ENCODE measurements at regions not wholly inside any gene's neighbourhood (a gene's known extent, or its start where the extent isn't known, plus 50 kb on each side); places are given as distances from the start of the nearest gene placed in this dataset.
"Not testable (repeated sequence)": the region's sequence is repeated elsewhere in the genome, so short reads cannot be mapped to it uniquely, and the experiment has no call there.

DNA sequence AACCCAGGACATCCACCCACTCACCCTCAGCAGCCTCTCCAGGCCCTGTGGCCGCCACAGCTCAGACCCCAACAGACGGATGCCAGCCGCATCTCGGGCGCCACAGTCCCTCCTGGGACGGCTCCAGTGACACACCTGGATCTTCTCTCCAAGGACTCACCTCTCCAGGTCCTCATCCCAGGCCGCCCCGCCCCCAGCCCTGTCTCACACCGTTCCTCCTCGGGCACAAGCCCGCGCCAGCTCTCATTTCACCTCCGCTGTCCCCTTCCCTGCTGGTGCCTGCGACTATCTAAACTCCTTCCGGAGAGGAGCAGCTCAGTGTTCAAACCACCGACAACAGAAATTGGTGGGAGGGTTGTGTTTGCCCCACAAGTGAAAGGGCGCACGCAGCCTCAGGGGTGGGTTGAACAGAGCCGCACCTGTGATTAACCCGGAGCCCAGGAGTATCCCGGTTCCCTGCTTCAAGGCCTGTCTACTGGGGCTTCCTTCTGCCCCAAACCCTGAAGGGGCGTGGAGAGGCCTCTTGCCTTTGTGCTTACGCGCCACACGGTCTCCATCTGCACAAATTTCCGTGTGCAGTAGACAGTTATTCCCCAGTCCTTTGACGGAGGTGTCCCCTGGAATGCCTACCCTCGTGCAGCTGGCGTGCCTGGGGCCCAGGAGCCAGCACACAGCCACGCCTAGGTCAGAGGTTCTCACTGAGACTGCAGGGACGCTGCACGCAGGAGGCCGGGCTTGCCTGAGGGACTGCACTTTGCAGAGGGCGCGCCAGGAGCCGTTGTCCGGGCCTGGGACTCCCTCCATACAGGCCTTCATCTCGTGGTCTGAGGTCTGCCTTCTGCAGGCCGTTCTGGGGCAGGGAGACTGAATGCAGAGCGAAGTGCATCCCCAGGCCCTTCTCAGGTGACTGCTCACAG lies 232.7 kb downstream of the DLL1 start:
- DNase-seq, result no peak

DNA sequence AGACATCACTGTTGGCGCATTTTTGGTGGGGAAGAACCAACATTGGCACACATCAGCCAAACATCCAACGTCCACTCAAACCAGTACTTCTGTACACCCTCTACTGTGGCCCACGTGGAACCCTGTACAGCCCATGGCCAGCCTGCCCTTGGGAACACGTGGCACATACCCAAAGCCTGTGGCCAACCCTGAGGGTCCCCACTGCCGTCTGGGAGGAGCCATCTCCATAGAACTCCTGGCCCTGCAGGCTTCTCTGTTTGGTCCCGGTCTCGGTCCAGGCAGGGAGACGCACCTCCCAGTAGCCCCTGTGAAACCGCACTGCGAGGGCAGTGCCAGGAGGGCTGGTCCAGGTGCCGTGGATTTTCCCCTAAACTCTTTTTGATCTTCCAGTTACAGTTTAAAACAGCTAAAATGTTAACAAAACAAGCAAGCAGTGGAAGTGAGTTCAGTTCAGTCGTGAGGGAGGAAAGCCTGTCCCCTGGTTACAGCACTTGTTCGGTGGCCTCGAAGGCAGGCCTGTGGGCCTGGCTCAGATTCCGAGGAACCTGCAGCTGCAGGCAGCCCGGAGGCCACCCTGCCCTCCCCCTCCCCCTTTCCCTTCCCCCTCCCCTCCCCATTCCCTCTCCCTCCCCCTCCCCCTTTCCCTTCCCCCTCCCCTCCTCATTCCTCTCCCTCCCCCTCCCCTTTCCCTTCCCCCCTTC lies 233.7 kb downstream of the DLL1 start:
- no peak for DNase-seq

DNA sequence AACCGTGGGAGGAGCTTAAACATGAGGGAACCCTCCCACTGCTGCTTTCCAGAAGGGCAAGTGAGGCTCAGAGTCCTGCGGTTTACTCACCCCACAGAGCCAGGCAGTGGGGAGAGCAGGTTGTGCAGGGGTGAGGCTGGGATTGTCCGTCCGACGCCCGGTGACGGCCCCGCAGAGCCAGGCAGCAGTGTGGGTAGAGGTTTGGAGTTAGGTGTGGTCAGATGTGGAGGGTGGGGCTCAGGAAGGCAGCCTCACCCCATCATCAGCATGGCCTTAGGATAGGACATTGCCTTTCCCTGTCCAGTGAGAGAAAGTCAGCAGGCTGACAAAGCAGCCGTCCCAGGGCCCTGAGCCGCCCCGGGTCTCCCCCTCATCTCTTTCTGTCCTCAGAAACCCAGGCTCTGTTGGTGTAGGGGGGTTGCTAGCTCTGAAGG lies 234.6 kb downstream of the DLL1 start:
- no peak for DNase-seq

DNA sequence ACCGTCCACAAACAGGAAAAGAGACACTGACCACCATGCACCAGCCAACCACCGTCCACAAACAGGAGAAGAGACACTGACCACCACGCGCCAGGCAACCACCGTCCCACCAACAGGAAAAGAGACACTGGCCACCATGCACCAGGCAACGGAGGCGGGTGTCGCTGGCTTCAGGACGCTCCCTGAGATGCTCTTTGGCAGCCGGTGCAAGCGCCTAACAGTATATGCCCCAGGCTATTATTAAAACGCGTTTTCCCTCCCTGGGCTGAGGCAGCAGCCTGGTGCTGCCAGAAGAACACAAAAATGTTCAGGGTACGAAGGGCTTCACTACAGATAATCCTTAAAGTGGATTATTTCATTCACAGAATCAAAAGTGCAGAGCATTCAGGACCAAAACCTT lies 235.1 kb downstream of the DLL1 start:
- DNase-seq, result not testable (repeated sequence)

DNA sequence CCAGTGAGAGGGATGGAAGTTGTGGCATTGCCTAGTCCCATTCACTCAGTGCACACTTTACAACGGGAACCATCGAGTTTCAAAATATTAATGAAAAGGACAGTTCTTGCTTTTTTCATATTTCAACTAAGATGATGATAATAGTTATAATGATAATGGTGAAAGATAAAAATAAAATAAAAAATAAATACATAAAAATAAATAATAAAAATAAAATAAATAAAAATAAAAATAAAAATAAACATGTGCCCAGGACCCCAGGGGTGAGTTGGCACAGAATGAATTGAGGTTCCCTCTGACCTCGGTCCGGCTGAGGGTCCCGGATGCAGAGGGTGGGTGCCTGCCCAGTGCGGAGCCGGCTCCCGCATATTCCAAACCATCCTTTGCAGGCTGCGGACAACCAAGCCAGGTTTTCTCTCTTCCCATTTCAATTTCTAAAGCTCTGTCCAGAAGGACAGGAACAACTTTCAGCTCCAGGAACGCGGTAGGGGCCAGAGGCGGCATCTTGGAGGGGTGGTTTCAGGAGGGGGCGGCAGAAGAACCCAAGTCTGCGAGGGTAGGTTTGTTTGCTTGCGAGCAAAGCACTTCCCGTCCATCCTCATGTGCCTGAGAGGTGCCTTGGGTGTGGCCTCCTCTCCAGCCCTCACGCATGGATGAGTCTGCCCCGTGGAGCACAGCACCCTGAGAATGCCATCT lies 236.8 kb downstream of the DLL1 start:
- no peak for DNase-seq

DNA sequence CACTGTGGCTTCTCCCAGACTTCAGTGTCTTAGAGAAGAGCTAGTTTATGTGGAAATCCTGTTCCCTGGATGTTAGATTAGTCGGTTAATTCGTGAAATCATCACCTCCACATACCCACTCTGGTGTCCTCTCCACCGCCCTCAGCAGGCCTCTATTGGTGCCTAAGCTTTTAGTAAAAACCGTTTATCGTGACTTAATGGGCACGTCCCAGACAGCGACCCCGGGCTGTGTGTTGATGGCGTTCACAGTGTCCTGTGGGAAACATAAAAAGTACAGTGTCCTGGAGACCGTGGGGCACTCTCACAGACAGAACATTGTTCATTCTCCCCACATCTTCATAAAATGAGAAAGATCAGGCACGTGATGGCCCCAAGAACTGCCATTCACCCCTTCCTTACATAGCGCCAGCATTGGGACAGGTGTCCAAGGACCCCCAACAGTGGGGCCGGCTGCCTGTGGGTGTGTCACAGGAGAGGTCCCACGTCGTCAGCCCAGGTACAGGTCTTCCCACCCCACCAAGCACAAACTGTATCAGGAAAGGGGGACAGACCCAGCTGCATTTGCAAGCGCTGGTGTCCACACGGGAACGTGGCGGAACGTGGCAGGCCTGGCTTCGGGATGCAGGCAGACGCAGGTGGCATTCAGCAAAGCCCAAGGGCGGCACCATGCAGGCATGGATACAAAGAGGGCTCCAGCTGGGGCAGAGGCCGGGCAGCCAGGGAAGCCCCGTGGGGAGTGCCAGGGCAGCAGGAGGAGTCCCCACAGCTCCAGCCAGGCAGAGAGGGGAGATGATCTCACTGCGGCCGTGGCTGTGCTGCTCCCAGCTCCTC lies 237.7 kb downstream of the DLL1 start:
- DNase-seq, result no peak

DNA sequence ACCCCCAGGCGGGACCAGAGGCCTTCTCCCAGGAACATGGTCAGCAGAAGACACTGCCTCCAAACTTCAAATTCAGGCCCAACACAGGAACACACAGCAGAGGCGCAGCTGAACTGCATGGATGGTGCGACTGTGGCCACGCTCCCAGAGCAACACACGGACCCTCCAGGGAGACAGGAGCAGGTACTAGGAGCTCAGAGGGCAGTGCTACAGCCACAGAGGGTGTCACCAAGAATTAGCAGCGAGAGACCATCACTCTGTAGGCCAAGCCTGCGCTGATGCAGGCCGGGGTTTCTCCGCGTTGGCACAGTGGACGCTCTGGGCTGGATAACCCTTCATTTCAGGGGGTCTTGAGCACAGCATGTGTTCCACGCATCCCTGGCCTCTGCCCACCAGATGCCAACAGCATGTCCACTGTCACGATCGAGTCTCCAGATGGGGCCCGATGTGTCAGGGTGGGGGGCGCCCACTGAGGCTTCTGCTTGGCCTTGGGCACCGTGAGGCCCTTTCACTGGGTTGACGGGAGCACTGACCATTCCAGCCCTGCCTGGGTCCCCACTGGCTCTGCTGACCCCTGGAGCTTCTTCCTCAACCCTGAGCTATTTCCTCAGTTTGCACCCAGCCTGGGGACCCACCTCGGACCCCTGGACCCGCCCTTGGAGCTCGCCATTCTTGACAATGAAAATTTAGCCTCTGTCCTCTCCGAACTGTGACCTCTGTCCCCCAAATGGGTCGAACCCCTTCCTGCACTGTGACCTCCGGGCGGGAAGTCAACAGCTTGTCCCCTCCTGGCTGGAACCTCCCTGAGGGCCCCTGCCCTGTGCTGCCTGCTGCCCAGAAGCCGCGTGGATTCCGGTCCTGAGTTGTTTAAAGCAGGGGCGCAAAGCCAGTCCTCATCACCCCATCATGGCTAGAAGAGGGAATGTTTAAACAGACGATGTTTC lies 239.4 kb downstream of the DLL1 start:
- DNase-seq, result no peak

DNA sequence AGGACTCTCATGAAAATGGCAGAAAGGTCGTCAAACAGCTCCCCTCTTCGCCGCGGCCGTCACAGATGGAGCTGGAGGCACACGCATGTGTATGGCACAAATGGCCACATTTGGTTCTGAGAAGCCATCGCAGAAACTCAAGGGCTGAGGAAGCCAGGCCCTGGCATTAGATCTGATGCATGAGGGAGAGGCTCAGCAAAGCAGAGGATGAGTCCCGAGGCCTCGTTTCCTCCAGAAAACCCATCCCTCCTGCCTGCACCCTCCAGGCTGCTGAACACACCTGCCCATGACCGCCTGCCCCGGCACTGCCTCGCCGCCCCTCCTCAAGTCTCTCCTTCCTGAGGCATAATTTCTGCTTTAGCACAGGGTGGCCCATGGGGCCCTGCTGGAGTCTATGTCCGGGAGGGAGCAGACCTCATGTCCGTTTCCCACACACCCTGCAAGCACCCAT lies 240.3 kb downstream of the DLL1 start:
- DNase-seq, result no peak

DNA sequence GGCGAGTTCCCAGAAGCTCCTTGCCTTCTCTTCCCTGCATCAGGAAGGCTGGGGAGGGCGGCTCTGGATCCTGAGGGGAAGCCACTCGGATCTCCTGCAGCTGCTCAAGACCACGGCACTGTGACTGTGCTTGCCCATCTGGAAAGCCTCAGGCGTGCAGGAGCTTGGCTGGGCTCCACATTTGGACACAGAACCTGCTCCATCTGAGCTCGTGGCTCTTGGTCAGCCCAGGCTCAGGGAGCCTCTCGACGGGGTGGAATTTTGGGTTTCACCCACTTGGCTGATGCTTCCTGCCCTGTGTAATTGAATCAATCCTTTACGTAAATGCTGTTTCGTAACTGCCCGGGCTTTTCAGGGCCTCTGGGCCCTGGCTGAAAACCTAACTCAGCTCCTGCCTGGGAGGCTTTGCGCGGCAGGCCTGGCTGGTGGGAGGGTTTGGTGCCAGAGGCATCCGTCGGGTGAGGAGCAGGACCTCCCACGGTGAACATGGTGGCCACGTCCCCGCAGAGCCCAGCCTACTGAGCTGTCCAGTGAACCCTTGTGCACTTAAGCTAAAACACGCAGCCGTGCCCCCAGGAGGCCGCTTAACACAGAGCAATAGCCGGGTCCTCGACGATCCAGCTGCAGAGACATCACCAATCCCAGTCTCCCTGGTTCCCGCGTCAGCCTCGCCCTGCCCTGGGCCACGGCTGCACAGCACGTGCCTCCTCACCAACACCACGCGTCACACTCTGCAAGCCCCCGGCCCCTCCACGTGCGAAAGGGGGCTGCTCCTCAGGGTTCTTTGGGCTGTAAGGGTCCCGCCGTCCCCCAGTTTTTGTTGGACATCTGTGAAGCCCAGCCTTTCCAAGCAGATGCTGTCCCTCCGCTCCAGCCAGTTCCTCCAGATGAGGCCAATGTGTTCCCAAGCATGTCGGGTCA lies 241.0 kb downstream of the DLL1 start:
- peak; percentile 47 for DNase-seq

DNA sequence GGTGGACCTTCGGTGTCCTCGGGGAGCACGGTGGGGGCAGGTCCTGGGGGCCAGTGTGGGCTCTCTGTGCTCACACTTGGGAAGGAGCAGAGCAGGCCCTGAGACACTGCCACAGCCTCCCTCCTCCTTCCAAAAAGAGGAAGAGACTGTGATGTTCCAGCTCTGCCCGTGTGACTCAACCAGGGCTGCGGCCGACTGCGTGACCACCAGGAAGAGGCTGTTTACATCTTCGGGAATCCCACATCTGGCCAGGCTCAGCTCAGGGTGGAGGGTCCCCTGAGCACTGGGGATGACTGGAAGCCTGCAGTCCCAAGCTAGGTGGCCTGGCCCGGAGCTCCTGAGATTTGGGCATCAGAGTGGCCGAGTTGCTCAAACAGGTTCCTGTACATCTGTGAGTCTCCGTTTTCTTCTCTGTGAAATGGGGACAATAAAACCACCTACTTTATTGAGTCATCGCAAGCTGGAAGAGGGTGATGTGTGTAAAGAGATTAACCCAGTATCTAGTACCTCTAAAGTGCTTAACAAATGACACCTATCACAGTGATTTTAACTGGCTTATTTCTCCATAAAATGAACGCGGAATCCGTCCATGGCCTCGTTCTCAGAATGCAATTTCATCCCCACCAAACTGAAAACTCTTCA lies 242.1 kb downstream of the DLL1 start:
- no peak for DNase-seq

DNA sequence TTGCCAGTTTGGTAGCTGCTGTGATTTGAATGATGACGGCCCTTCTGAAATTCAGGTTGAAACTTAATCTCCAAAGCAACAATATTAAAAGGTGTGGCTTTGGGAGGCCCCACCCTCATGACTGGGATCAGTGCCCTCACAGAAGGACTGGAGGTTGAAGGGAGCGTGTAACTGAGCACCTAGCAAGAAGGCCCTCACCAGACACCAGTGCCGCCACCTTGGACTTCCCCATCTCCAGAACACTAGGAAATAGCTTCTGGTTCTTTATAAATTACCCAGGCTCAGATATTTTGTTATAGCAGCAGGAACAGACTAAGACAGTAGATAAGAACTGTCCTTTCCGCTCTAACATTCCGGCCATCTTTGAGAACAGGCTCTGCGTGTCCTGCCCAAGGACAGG lies 243.1 kb downstream of the DLL1 start:
- no peak for DNase-seq

DNA sequence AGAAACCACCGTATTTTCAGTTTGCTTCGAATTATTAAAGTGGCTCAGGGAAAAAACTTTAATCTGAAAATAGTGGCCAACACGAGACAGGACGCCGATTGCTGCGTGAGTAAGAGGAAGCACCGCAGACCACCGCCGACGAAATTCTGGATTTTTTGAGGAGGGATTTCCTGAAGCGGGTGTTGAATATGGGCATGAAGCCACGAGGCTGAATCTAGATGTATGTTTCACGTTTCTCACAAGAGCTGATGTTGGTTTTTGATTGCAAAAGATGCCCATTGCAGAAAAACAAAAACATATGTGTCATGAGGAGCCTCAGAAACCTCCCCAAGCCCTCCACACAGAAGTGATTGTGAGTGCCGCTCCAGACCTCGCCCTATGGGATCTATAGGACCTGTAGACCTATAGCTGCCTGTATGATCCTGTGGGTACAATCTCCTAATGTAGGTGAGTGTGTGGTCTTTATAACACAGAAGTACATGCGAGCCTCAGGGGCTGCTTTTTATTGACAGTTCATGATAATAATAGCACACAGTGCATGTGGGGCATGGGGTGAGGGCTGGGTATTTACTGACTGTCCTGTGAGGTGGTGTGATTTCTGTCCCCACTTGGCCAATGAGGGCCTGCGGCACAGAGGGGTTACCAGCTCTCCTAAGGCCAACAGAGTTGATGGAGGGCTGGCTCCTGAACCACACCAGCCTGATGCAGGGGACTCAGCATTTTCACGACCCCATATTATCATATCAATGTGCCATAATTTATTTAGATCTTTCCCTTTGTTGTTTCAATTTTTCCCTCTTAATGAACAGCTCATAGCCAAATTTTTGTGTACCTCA lies 243.9 kb downstream of the DLL1 start:
- DNase-seq, result no peak

DNA sequence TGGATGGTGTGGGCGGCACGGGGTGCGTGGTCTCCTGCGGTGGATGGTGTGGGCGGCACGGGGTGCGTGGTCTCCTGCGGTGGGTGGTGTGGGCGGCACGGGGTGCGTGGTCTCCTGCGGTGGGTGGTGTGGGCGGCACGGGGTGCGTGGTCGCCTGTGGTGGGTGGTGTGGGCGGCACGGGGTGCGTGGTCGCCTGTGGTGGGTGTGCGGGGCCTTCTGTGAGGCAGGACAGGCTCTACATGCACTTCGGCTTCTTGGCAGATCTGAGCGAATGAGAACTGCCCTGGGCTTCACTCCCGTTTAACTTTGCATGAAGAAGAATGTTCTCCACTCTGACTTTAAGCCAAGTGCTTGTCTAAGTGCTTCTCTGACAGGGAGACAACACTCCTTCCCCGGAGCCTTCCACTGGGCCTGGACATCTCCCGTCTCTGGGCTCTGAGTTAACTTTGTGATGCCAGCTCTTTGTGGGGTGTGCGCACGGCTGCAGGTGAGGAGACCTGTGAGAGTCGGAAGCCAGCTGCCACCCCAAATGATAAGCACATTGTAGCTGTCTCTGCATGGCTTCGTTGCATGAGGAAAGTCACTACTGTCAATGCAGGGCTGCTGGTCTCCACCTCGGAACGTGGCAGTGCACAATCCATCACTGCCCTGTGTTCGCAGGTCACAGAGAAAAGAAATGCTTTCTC lies 244.8 kb downstream of the DLL1 start:
- no peak for DNase-seq

DNA sequence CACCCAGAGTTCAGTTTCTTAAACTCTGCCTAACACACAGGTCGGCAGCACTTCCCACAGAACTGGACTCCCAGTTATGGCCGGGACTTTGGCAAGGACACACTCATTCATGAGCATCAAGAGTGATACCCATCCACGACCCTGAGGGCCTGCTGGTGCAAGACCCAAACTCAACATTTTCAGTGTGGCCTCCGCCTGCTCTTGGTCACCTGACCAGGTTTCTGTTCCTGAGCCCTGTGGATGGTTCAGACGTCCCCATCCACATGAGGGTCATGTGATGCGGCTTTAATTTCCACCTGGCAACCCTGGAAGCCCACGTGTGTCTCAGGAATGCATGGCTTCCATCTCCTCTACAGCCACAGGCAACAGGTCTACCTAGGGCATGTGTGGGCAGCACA lies 245.3 kb downstream of the DLL1 start:
- DNase-seq, result no peak

DNA sequence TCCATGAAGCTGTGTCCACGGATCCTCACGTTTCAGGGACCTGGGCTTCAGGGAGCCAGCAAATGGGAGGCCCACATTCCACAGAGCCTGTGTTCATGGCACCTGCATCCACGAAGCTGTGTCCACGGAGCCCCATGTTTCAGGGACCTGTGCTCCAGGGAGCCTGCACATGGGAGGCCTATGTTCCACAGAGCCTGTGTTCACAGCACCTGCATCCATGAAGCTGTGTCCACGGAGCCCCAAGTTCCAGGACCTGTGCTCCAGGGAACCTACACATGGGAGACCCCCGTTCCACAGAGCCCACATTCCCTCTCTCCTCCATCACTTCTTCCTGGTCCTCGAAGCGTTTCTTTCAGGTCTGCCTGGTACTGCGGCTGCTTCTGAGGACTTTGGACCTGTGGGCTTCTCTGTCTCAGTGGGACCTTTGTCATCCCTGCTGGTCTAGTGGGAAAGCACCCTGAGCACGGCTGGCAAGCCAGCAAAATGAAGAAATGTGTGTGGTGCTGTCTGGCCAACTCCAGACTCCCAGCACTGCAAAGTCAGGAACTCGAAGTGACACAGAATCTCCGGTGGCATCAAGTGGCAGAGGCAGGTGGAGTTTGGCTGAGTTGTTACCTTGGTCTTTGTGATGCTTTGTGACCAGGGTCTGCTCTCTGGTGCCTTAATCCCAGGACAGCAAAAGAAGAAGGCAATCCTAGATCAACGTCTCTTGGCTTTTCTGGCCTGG lies 245.9 kb downstream of the DLL1 start:
- DNase-seq, result no peak

DNA sequence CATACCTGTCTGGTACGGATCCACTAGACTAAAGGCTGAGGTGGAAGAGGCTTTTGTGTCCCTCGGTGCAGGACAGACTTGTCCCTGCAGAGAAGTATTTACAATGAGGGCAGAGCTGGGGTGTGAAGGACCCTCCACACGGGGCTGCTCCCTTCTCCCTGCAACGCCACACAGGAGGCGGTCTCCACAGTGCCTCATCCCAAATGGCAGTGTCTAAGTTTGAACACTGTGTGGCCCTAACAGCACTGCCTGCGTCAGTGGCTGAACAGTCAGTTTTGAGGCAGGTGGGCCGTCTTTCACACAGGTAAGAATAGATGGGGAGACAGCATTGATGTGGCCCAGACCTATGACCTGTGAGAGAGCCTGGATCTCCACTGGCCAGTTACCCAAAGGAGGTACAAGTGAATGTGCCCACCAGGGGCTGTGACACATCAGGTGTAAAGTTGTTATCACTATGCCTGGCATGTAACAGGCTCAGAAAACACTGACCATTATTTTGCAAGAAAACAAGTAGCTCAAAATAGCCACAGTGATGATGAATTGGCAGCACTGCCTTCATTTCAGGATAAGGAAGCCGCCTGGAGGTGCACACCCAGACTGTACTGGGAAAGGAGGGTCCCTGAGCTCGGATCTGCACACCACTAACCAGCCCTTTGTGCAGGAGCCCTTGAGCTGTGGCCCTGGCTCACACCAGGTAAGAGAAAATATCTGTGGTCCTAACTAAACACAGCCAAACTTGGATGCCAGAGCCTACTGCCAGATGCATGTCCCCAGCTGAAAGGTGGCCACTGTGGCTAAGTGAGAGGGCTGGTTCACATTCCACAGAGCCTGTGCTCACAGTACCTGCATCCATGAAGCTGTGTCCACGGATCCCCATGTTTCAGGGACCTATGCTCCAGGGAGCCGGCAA lies 246.7 kb downstream of the DLL1 start:
- DNase-seq, result no peak
